Liver (tissue), 8 donors: ENCODE measurements at regions not wholly inside any gene's neighbourhood (a gene's known extent, or its start where the extent isn't known, plus 50 kb on each side); places are given as distances from the start of the nearest gene placed in this dataset.

Experiments used
- DNase-seq: peaks from one replicate; pipeline ENCODE4 v3.0.0-alpha.2; 2017; ENCODE audit warnings: low spot score
- H3K27ac ChIP-seq, 2 donors: one replicate each; pipeline ENCODE4 v1.7.0; 2013; ENCODE audit warnings: inconsistent platforms in 2 of 2, low read length in 2 of 2, control low read depth in 1 of 2, low read depth in 1 of 2, mild to moderate bottlenecking in 1 of 2
- H3K27me3 ChIP-seq, 4 donors: one replicate each; pipeline versions ENCODE4 v1.6.1 to v1.7.0; 2013; ENCODE audit warnings: low read length in 3 of 4, inconsistent platforms in 1 of 4, mild to moderate bottlenecking in 1 of 4, moderate library complexity in 1 of 4; ENCODE audit not compliant: control insufficient read depth in 4 of 4, insufficient read depth in 4 of 4
- H3K36me3 ChIP-seq, 4 donors: one replicate each; pipeline versions ENCODE4 v1.6.1 to v1.7.0; 2013; ENCODE audit warnings: low read length in 3 of 4, mild to moderate bottlenecking in 3 of 4, low read depth in 1 of 4, moderate library complexity in 1 of 4; ENCODE audit not compliant: control insufficient read depth in 4 of 4, insufficient read depth in 3 of 4
- H3K4me1 ChIP-seq, 4 donors: one replicate each; pipeline versions ENCODE4 v1.6.1 to v1.7.0; 2013; ENCODE audit warnings: low read length in 3 of 4, mild to moderate bottlenecking in 3 of 4, moderate library complexity in 1 of 4; ENCODE audit not compliant: control insufficient read depth in 4 of 4, insufficient read depth in 4 of 4
- H3K4me3 ChIP-seq, 3 donors: one replicate each; pipeline versions ENCODE4 v1.6.1 to v1.7.0; 2013; ENCODE audit warnings: low read length in 3 of 3, control low read depth in 1 of 3, low read depth in 1 of 3, mild to moderate bottlenecking in 1 of 3
- H3K9ac ChIP-seq, 2 donors: one replicate each; pipeline ENCODE4 v1.7.0; 2013; ENCODE audit warnings: low read length in 2 of 2, mild to moderate bottlenecking in 2 of 2, moderate library complexity in 2 of 2, control low read depth in 1 of 2, low read depth in 1 of 2
- H3K9me3 ChIP-seq, 4 donors: one replicate each; pipeline versions ENCODE4 v1.6.1 to v1.7.0; 2013; ENCODE audit warnings: low read length in 3 of 4; ENCODE audit not compliant: control insufficient read depth in 4 of 4
- EGR1 ChIP-seq, 2 donors: IDR thresholded peaks; 2 replicates each; pipeline ENCODE4 v1.6.1; 2016 to 2018; ENCODE audit warnings: antibody characterized with exemption in 2 of 2, low read depth in 2 of 2
- FOXA1 ChIP-seq: IDR thresholded peaks from 2 replicates; pipeline ENCODE4 v1.6.1; 2016; ENCODE audit warnings: antibody characterized with exemption
- FOXA2 ChIP-seq: IDR thresholded peaks from 2 replicates; pipeline ENCODE4 v1.6.1; 2016; ENCODE audit warnings: antibody characterized with exemption
- GABPA ChIP-seq, 2 donors: IDR thresholded peaks in 1 of 2; conservative IDR thresholded peaks in 1 of 2; 2 replicates each; pipeline ENCODE4 v1.6.1; 2016; ENCODE audit warnings: antibody characterized with exemption in 2 of 2, mild to moderate bottlenecking in 1 of 2, moderate library complexity in 1 of 2
- HNF4A ChIP-seq, 2 donors: conservative IDR thresholded peaks; 2 replicates each; pipeline ENCODE4 v1.6.1; 2016; ENCODE audit warnings: antibody characterized with exemption in 2 of 2, mild to moderate bottlenecking in 2 of 2
- JUND ChIP-seq, 2 donors: IDR thresholded peaks; 2 replicates each; pipeline ENCODE4 v1.6.1; 2016; ENCODE audit warnings: antibody characterized with exemption in 2 of 2
- NR2F2 ChIP-seq: IDR thresholded peaks from 2 replicates; pipeline ENCODE4 v1.6.1; 2016; ENCODE audit warnings: antibody characterized with exemption
- RXRA ChIP-seq, 2 donors: IDR thresholded peaks; 2 replicates each; pipeline ENCODE4 v1.6.1; 2017 to 2018; ENCODE audit warnings: antibody characterized with exemption in 2 of 2, mild to moderate bottlenecking in 1 of 2
- SP1 ChIP-seq: IDR thresholded peaks from 2 replicates; pipeline ENCODE4 v1.6.1; 2018; ENCODE audit warnings: antibody characterized with exemption, mild to moderate bottlenecking
- TAF1 ChIP-seq: conservative IDR thresholded peaks from 2 replicates; pipeline ENCODE4 v1.6.1; 2016; ENCODE audit warnings: antibody characterized with exemption, mild to moderate bottlenecking
- YY1 ChIP-seq: IDR thresholded peaks from 2 replicates; pipeline ENCODE4 v1.6.1; 2016; ENCODE audit warnings: antibody characterized with exemption, mild to moderate bottlenecking
- WGBS: extraction: QIAGEN DNeasy Blood & Tissue Kit; methylation state at CpG from one replicate; pipeline ENCODE4 v1.1.7; 2013; 5-methylcytosine and 5-hydroxymethylcytosine counted together
- TF ChIP-seq, protein P1 (sequence below): fragments of 150-350 bp; IDR thresholded peaks from 2 replicates; pipeline ENCODE4 v1.5.1; 2017; ENCODE audit warnings: improper control_type of control experiment, low read depth, low read length; ENCODE audit not compliant: missing input control
- TF ChIP-seq, protein P2 (sequence below): IDR thresholded peaks from 2 replicates; pipeline ENCODE4 v1.6.1; 2016; ENCODE audit warnings: antibody characterized with exemption
- TF ChIP-seq, protein P3 (sequence below): IDR thresholded peaks from 2 replicates; pipeline ENCODE4 v1.6.1; 2016; ENCODE audit warnings: antibody characterized with exemption
- TF ChIP-seq, protein P4 (sequence below): IDR thresholded peaks from 2 replicates; pipeline ENCODE4 v1.6.1; 2016; ENCODE audit warnings: antibody characterized with exemption
- TF ChIP-seq, protein P5 (sequence below): IDR thresholded peaks from 2 replicates; pipeline ENCODE4 v1.6.1; 2016; ENCODE audit warnings: antibody characterized with exemption, mild to moderate bottlenecking
- donor health status: healthy.
- donor health status: healthy.
- donor health status: healthy.
- donor health status: healthy.
- donor health status: healthy.

DNA sequence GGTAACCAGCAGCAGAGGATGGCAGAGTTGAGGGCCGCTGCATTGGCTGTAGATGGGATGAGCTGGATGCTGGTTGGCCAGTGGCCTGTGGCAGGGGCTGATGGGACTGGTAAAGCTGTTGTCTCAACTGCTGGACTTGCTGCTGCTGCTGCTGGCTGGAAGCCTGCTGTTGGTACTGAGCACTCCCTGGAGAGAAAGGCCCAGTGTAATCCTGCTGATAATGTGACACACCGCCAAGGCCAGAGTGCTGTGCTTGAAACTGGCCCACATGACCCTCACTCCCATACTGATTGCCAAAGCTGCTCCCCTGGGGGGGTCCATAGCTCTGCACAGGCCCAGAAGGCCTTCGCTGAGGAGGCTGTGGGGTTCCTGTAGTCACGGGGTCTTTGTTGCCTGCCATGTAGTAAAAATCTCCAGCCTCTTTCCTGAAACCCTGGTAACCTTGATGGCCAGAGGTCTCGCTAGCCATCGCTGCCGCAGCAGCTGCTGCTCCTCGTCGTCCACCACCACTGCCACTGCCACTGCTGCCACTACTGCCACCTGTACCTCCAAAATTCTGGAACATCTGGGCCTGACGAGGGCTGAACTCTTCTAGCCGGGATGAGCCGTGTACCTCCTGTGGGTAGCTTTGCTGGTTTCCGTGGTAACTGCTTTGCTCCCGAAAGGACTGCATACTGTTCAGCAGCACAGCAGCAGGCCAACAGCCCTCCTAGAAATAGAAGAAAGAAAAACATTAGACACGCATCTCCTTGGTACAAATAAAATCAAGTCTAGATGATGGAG, 55.6 kb downstream of the TCF20 start:
- no peak overlapping the region for H3K27ac ChIP-seq
- TF ChIP-seq, protein P1, sequence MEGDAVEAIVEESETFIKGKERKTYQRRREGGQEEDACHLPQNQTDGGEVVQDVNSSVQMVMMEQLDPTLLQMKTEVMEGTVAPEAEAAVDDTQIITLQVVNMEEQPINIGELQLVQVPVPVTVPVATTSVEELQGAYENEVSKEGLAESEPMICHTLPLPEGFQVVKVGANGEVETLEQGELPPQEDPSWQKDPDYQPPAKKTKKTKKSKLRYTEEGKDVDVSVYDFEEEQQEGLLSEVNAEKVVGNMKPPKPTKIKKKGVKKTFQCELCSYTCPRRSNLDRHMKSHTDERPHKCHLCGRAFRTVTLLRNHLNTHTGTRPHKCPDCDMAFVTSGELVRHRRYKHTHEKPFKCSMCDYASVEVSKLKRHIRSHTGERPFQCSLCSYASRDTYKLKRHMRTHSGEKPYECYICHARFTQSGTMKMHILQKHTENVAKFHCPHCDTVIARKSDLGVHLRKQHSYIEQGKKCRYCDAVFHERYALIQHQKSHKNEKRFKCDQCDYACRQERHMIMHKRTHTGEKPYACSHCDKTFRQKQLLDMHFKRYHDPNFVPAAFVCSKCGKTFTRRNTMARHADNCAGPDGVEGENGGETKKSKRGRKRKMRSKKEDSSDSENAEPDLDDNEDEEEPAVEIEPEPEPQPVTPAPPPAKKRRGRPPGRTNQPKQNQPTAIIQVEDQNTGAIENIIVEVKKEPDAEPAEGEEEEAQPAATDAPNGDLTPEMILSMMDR, result no peak
- TF ChIP-seq, protein P2, sequence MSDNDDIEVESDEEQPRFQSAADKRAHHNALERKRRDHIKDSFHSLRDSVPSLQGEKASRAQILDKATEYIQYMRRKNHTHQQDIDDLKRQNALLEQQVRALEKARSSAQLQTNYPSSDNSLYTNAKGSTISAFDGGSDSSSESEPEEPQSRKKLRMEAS, result no peak
- TF ChIP-seq FOXA1 (no peak), GABPA (IDR thresholded peaks at IDR 0.05 in 1 of 2, conservative IDR thresholded peaks at IDR 0.05 in 1 of 2) (no peak), FOXA2 (no peak), EGR1 (IDR thresholded peaks at IDR 0.05; ENCODE audit: low read depth in 2 of 2) (no peak), TAF1 (no peak)
- TF ChIP-seq, protein P3, sequence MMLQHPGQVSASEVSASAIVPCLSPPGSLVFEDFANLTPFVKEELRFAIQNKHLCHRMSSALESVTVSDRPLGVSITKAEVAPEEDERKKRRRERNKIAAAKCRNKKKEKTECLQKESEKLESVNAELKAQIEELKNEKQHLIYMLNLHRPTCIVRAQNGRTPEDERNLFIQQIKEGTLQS, result no peak
- H3K4me3 ChIP-seq, result no peak overlapping the region
- 94% methylated on average over 15 of the region's 15 CpGs for WGBS
- no peaks in the 10 kb centered on the region for H3K4me1 ChIP-seq
- H3K36me3 ChIP-seq, result peaks cover 5 to 34% (median 22%) of the 10 kb centered on the region in 4 donors
- no peaks in the 10 kb centered on the region for H3K9me3 ChIP-seq
- no peak for DNase-seq
- no peak overlapping the region for H3K9ac ChIP-seq
- H3K27me3 ChIP-seq, result no peaks in the 10 kb centered on the region

DNA sequence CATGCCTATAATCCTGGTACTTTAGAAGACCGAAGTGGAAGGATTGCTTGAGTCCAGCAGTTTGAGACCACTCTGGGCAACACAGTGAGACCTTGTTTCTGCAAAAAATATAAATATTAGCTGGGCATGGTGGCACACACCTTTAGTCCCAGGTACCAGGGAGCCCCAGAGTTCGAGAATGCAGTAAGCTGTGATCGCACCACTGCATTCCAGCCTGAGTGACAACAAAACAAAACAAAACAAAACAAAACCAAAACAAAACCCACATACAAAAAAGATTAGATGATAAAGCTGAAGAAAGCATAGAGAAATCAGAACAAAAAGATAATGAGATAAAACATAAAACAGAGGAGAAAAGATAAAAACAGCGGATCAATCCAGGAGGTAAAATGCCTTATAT, 62.1 kb downstream of the TCF20 start:
- H3K36me3 ChIP-seq, result peaks cover 0 to 19% (median 11%) of the 10 kb centered on the region in 4 donors
- no peak overlapping the region for H3K27ac ChIP-seq
- H3K27me3 ChIP-seq, result no peaks in the 10 kb centered on the region
- no peaks in the 10 kb centered on the region for H3K4me1 ChIP-seq
- TF ChIP-seq HNF4A (conservative IDR thresholded peaks at IDR 0.05) (no peak), SP1 (no peak), TAF1 (no peak), NR2F2 (no peak), EGR1 (IDR thresholded peaks at IDR 0.05; ENCODE audit: low read depth in 2 of 2) (no peak), FOXA2 (no peak), RXRA (IDR thresholded peaks at IDR 0.05) (no peak), JUND (IDR thresholded peaks at IDR 0.05) (no peak), GABPA (IDR thresholded peaks at IDR 0.05 in 1 of 2, conservative IDR thresholded peaks at IDR 0.05 in 1 of 2) (no peak), YY1 (no peak)
- TF ChIP-seq, protein P4, sequence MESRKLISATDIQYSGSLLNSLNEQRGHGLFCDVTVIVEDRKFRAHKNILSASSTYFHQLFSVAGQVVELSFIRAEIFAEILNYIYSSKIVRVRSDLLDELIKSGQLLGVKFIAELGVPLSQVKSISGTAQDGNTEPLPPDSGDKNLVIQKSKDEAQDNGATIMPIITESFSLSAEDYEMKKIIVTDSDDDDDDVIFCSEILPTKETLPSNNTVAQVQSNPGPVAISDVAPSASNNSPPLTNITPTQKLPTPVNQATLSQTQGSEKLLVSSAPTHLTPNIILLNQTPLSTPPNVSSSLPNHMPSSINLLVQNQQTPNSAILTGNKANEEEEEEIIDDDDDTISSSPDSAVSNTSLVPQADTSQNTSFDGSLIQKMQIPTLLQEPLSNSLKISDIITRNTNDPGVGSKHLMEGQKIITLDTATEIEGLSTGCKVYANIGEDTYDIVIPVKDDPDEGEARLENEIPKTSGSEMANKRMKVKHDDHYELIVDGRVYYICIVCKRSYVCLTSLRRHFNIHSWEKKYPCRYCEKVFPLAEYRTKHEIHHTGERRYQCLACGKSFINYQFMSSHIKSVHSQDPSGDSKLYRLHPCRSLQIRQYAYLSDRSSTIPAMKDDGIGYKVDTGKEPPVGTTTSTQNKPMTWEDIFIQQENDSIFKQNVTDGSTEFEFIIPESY, result no peak
- TF ChIP-seq, protein P2, result no peak
- TF ChIP-seq, protein P5, sequence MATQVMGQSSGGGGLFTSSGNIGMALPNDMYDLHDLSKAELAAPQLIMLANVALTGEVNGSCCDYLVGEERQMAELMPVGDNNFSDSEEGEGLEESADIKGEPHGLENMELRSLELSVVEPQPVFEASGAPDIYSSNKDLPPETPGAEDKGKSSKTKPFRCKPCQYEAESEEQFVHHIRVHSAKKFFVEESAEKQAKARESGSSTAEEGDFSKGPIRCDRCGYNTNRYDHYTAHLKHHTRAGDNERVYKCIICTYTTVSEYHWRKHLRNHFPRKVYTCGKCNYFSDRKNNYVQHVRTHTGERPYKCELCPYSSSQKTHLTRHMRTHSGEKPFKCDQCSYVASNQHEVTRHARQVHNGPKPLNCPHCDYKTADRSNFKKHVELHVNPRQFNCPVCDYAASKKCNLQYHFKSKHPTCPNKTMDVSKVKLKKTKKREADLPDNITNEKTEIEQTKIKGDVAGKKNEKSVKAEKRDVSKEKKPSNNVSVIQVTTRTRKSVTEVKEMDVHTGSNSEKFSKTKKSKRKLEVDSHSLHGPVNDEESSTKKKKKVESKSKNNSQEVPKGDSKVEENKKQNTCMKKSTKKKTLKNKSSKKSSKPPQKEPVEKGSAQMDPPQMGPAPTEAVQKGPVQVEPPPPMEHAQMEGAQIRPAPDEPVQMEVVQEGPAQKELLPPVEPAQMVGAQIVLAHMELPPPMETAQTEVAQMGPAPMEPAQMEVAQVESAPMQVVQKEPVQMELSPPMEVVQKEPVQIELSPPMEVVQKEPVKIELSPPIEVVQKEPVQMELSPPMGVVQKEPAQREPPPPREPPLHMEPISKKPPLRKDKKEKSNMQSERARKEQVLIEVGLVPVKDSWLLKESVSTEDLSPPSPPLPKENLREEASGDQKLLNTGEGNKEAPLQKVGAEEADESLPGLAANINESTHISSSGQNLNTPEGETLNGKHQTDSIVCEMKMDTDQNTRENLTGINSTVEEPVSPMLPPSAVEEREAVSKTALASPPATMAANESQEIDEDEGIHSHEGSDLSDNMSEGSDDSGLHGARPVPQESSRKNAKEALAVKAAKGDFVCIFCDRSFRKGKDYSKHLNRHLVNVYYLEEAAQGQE, result no peak
- no peak overlapping the region for H3K9ac ChIP-seq
- H3K4me3 ChIP-seq, result no peak overlapping the region
- DNase-seq, result no peak
- 94% methylated on average over 4 of the region's 4 CpGs for WGBS
- no peaks in the 10 kb centered on the region for H3K9me3 ChIP-seq
